Trophoblast cell (in vitro differentiated cells and primary cell): ENCODE measurements at regions not wholly inside any gene's neighbourhood (a gene's known extent, or its start where the extent isn't known, plus 50 kb on each side); places are given as distances from the start of the nearest gene placed in this dataset.
A peak's percentile ranks its signal among the peaks of the same experiment; 100 is the strongest.

ENCODE experiments used
- DNase-seq, 2 donors: peaks; one replicate each; pipeline ENCODE4 v3.0.0-alpha.2; 2016
- H2AFZ ChIP-seq: 2 replicates; pipeline ENCODE4 v1.6.1; 2013; ENCODE audit warnings: low read length, moderate library complexity, mild to moderate bottlenecking; ENCODE audit not compliant: insufficient read depth, poor library complexity
- H2AK5ac ChIP-seq: 2 replicates; pipeline ENCODE4 v1.6.1; 2013; ENCODE audit warnings: mild to moderate bottlenecking, low read length
- H2BK120ac ChIP-seq: 2 replicates; pipeline ENCODE4 v1.6.1; 2013; ENCODE audit warnings: low read length, mild to moderate bottlenecking, moderate library complexity; ENCODE audit not compliant: insufficient read depth, poor library complexity
- H2BK12ac ChIP-seq: 2 replicates; pipeline ENCODE4 v1.6.1; 2013; ENCODE audit warnings: mild to moderate bottlenecking, low read length, moderate library complexity
- H2BK5ac ChIP-seq: 2 replicates; pipeline ENCODE4 v1.6.1; 2013; ENCODE audit warnings: low read length, low read depth, moderate library complexity, mild to moderate bottlenecking; ENCODE audit not compliant: poor library complexity
- H3K14ac ChIP-seq: 2 replicates; pipeline ENCODE4 v1.6.1; 2013; ENCODE audit warnings: mild to moderate bottlenecking, low read length
- H3K18ac ChIP-seq: 2 replicates; pipeline ENCODE4 v1.6.1; 2013; ENCODE audit warnings: mild to moderate bottlenecking, low read length
- H3K23ac ChIP-seq: 2 replicates; pipeline ENCODE4 v1.6.1; 2013; ENCODE audit warnings: low read length
- H3K27ac ChIP-seq: 2 replicates; pipeline ENCODE4 v1.5.1; 2013; ENCODE audit warnings: low read depth, mild to moderate bottlenecking, inconsistent platforms, low read length, moderate library complexity
- H3K27me3 ChIP-seq: 2 replicates; pipeline ENCODE4 v1.6.1; 2013; ENCODE audit warnings: inconsistent platforms, mild to moderate bottlenecking, low read length, moderate library complexity; ENCODE audit not compliant: insufficient read depth
- H3K36me3 ChIP-seq, 2 experiments: 1 replicate in 1 of 2; 2 replicates in 1 of 2; pipeline ENCODE4 v1.6.1; 2013; ENCODE audit warnings: low read length in 2 of 2, mild to moderate bottlenecking in 2 of 2, moderate library complexity in 1 of 2; ENCODE audit not compliant: insufficient read depth in 2 of 2, control insufficient read depth in 1 of 2
- H3K4ac ChIP-seq: 2 replicates; pipeline ENCODE4 v1.6.1; 2013; ENCODE audit warnings: low read depth, mild to moderate bottlenecking, low read length, moderate library complexity
- H3K4me1 ChIP-seq, 2 experiments: 1 replicate in 1 of 2; 2 replicates in 1 of 2; pipeline ENCODE4 v1.6.1; 2013; ENCODE audit warnings: low read length in 2 of 2, mild to moderate bottlenecking in 2 of 2, moderate library complexity in 1 of 2; ENCODE audit not compliant: insufficient read depth in 2 of 2, control insufficient read depth in 1 of 2
- H3K4me2 ChIP-seq: 2 replicates; pipeline ENCODE4 v1.6.1; 2013; ENCODE audit warnings: inconsistent platforms, mild to moderate bottlenecking, low read length, moderate library complexity
- H3K4me3 ChIP-seq: 2 replicates; pipeline ENCODE4 v1.5.1; 2013; ENCODE audit warnings: mild to moderate bottlenecking, low read depth, low read length, inconsistent platforms
- H3K79me1 ChIP-seq: one replicate; pipeline ENCODE4 v1.6.1; 2013; ENCODE audit warnings: low read length
- H3K79me2 ChIP-seq: 2 replicates; pipeline ENCODE4 v1.6.1; 2013; ENCODE audit warnings: low read length, mild to moderate bottlenecking; ENCODE audit not compliant: control insufficient read depth, insufficient read depth, poor library complexity
- H3K9ac ChIP-seq: 2 replicates; pipeline ENCODE4 v1.6.1; 2013; ENCODE audit warnings: mild to moderate bottlenecking, low read length
- H3K9me3 ChIP-seq: 2 replicates; pipeline ENCODE4 v1.6.1; 2013; ENCODE audit warnings: low read depth, mild to moderate bottlenecking, control low read depth, inconsistent platforms, low read length; ENCODE audit not compliant: insufficient read depth
- H4K12ac ChIP-seq: 2 replicates; pipeline ENCODE4 v1.6.1; 2013; ENCODE audit warnings: low read depth, mild to moderate bottlenecking, low read length, moderate library complexity
- H4K8ac ChIP-seq: 2 replicates; pipeline ENCODE4 v1.6.1; 2013; ENCODE audit warnings: low read depth, mild to moderate bottlenecking, low read length, moderate library complexity
- H4K91ac ChIP-seq: one replicate; pipeline ENCODE4 v1.6.1; 2013; ENCODE audit warnings: low read depth, mild to moderate bottlenecking, low read length, moderate library complexity
- WGBS: extraction: QIAGEN DNeasy Blood & Tissue Kit; methylation state at CpG from one replicate; pipeline ENCODE4 v1.1.7; 2013; ENCODE audit warnings: missing lambda C conversion rate; ENCODE audit not compliant: insufficient read length, insufficient coverage; ENCODE audit errors: extremely low coverage; 5-methylcytosine and 5-hydroxymethylcytosine counted together

DNA sequence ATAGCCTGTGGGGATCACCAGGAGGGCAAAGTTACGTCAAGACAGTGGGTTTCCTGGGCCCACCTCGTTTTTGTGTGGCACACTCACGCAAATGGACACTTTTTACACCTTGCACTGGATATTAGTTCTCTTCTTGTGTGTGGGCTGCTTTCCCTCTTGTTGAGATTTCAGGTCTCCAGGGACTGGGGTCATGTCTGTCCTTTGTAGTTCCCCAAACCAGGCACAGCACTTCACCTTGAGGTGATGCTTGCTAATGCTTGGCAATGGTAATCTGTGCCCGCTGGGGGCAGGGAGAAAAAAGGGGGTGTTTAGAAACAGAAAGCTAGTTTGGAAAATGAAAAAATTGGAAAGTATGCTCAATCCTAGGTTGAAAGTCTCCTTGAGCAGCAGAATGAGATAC lies 195.3 kb downstream of the PTEN start:
- no peak overlapping the region for H4K12ac ChIP-seq
- H4K8ac ChIP-seq, result peak overlapping the region; percentile 9
- no peak overlapping the region for H3K4me2 ChIP-seq
- no peak overlapping the region for H3K4ac ChIP-seq
- H3K18ac ChIP-seq, result peak overlapping the region; percentile 7
- H3K79me1 ChIP-seq, result peaks cover 31% of the 10 kb centered on the region
- H3K14ac ChIP-seq, result peak overlapping the region; percentile 16
- peak overlapping the region; percentile 14 for H3K27ac ChIP-seq
- no CpG with 5 or more reads among the region's 4 CpGs for WGBS
- H3K9ac ChIP-seq, result no peak overlapping the region
- H2AFZ ChIP-seq, result no peak overlapping the region
- no peak overlapping the region for H3K23ac ChIP-seq
- H3K27me3 ChIP-seq, result no peaks in the 10 kb centered on the region
- H3K4me1 ChIP-seq, result peaks cover 9 to 14% of the 10 kb centered on the region in 2 experiments
- no peak for DNase-seq
- peak overlapping the region; percentile 33 for H2AK5ac ChIP-seq
- peak overlapping the region; percentile 37 for H2BK12ac ChIP-seq
- peak overlapping the region; percentile 81 for H2BK120ac ChIP-seq
- H3K4me3 ChIP-seq, result no peak overlapping the region
- H3K36me3 ChIP-seq, result no peaks in the 10 kb centered on the region
- peak overlapping the region; percentile 84 for H2BK5ac ChIP-seq
- peak overlapping the region; percentile 75 for H4K91ac ChIP-seq
- no peaks in the 10 kb centered on the region for H3K79me2 ChIP-seq
- peaks cover 2% of the 10 kb centered on the region for H3K9me3 ChIP-seq

GRCh38 chr10:88059190-88059589 lies 195.8 kb downstream of the PTEN start:
- Histone ChIP-seq H3K36me3 (no peaks in the 10 kb centered on the region), H3K79me1 (peaks cover 33% of the 10 kb centered on the region), H3K14ac (peak overlapping the region; percentile 7), H4K8ac (no peak overlapping the region), H2AK5ac (no peak overlapping the region), H4K12ac (no peak overlapping the region), H3K4me1 (peaks cover 9 to 15% of the 10 kb centered on the region in 2 experiments), H3K9ac (no peak overlapping the region), H2AFZ (no peak overlapping the region), H4K91ac (peak overlapping the region; percentile 46), H3K79me2 (no peaks in the 10 kb centered on the region), H3K4me2 (no peak overlapping the region), H2BK120ac (peak overlapping the region; percentile 78), H3K23ac (no peak overlapping the region), H3K27ac (no peak overlapping the region), H3K4ac (no peak overlapping the region), H3K4me3 (no peak overlapping the region), H3K18ac (no peak overlapping the region), H2BK5ac (no peak overlapping the region), H3K27me3 (no peaks in the 10 kb centered on the region), H3K9me3 (peaks cover 2% of the 10 kb centered on the region), H2BK12ac (peak overlapping the region; percentile 32)
- no peak for DNase-seq
- WGBS, result no CpG with 5 or more reads among the region's 4 CpGs

DNA sequence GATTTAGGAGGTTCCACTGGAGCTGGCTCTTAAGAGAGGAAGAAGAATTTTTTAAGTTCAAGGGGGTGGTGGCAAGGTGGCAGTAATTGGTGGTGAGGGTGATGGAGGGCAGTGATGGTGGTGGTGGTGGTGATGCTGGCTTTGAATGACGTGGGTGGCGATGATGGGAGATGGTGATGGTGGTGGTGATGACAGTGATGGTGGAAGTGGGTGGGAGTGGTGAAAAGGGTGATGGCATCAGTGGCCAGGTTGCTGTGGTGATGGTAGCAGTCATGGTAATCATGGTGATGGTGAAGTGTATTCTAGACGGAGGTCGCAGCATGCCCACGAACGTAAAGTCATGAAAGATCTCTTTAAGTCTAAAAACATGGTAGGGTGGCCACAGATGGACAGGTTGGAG lies 197.3 kb downstream of the PTEN start:
- H4K12ac ChIP-seq, result no peak overlapping the region
- no peak overlapping the region for H3K27ac ChIP-seq
- peak overlapping the region; percentile 20 for H4K91ac ChIP-seq
- H3K4me3 ChIP-seq, result no peak overlapping the region
- H2BK12ac ChIP-seq, result peak overlapping the region; percentile 58
- no peak for DNase-seq
- WGBS, result no CpG with 5 or more reads among the region's 6 CpGs
- H3K79me2 ChIP-seq, result no peaks in the 10 kb centered on the region
- H3K9ac ChIP-seq, result no peak overlapping the region
- no peak overlapping the region for H3K4me2 ChIP-seq
- H3K79me1 ChIP-seq, result peaks cover 40% of the 10 kb centered on the region
- H2BK120ac ChIP-seq, result peak overlapping the region; percentile 18
- no peak overlapping the region for H2AFZ ChIP-seq
- H2AK5ac ChIP-seq, result peak overlapping the region; percentile 28
- no peak overlapping the region for H3K4ac ChIP-seq
- peaks cover 13 to 22% of the 10 kb centered on the region in 2 experiments for H3K4me1 ChIP-seq
- peak overlapping the region; percentile 41 for H3K14ac ChIP-seq
- H3K9me3 ChIP-seq, result peaks cover 2% of the 10 kb centered on the region
- peak overlapping the region; percentile 12 for H3K18ac ChIP-seq
- H3K27me3 ChIP-seq, result no peaks in the 10 kb centered on the region
- H4K8ac ChIP-seq, result peak overlapping the region; percentile 3
- peak overlapping the region; percentile 17 for H3K23ac ChIP-seq
- H2BK5ac ChIP-seq, result no peak overlapping the region
- H3K36me3 ChIP-seq, result no peaks in the 10 kb centered on the region

DNA sequence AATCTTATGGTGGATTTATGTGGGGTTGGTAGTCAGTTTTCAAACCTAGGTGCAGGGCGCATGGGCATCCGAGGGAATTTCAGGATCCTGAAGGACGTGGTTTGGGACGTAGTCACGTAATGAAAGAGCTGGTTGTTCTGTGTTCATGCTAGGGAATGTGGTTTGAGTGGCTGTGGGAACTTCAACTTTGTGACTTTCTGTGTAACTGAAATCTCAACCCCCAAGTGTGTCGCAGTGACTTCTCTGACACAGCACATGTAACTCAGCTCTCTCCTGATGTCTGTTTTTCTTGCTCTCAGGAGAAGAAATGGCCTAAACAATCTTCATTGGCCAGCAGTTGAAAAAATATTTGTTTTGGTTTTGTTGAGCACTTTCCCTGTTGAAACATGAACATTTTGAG lies 199.0 kb downstream of the PTEN start:
- peak overlapping the region; percentile 99 for H2BK5ac ChIP-seq
- H3K79me1 ChIP-seq, result peaks cover 43% of the 10 kb centered on the region
- no peaks in the 10 kb centered on the region for H3K36me3 ChIP-seq
- peak overlapping the region; percentile 99 for H2AK5ac ChIP-seq
- no CpG with 5 or more reads among the region's 6 CpGs for WGBS
- no peak overlapping the region for H3K4me3 ChIP-seq
- DNase-seq, result no peak
- peak overlapping the region; percentile 98 for H4K91ac ChIP-seq
- no peaks in the 10 kb centered on the region for H3K27me3 ChIP-seq
- H3K27ac ChIP-seq, result peak overlapping the region; percentile 99
- H3K79me2 ChIP-seq, result no peaks in the 10 kb centered on the region
- H2BK12ac ChIP-seq, result peak overlapping the region; percentile 100
- peak overlapping the region; percentile 84 for H4K8ac ChIP-seq
- H3K14ac ChIP-seq, result peak overlapping the region; percentile 76
- H3K9me3 ChIP-seq, result peaks cover 2% of the 10 kb centered on the region
- peaks cover 13 to 26% of the 10 kb centered on the region in 2 experiments for H3K4me1 ChIP-seq
- peak overlapping the region; percentile 16 for H3K4me2 ChIP-seq
- no peak overlapping the region for H4K12ac ChIP-seq
- H3K4ac ChIP-seq, result peak overlapping the region; percentile 92
- H3K23ac ChIP-seq, result no peak overlapping the region
- peak overlapping the region; percentile 82 for H3K18ac ChIP-seq
- H3K9ac ChIP-seq, result peak overlapping the region; percentile 1
- peak overlapping the region; percentile 80 for H2AFZ ChIP-seq
- peak overlapping the region; percentile 99 for H2BK120ac ChIP-seq
